Endothelial cell of umbilical vein (primary cell): ENCODE measurements at regions not wholly inside any gene's neighbourhood (a gene's known extent, or its start where the extent isn't known, plus 50 kb on each side); places are given as distances from the start of the nearest gene placed in this dataset.

Experiments used
- BruUV-seq: library from RNA; stranded (reverse); fragments of 400-500 nt; replicated peaks from 2 replicates; lab custom pipeline; 2021; lab: Mats Ljungman, UMichigan
- CTCF ChIA-PET: fragments of 300-600, 350-600 bp; sonication (Branson Sonifier 250); formaldehyde crosslinking; loops from one replicate; lab custom pipeline; 2021; ENCODE audit warnings: antibody characterized with exemption, inconsistent platforms; lab: Charles Lee
- POLR2A ChIA-PET: fragments of 300-600, 350-600 bp; sonication (Branson Sonifier 250); formaldehyde crosslinking; loops from one replicate; lab custom pipeline; 2021; ENCODE audit warnings: antibody characterized with exemption, inconsistent platforms; lab: Charles Lee
- DNase-seq: peaks from one replicate; pipeline ENCODE4 v3.0.0-alpha.2; 2011; ENCODE audit warnings: low read depth, low spot score
- FAIRE-seq: peaks from 2 replicates; lab custom pipeline; 2011; peaks lifted over from hg19 to GRCh38; lab: Jason Lieb, UNC
- H2AFZ ChIP-seq: 2 replicates; pipeline ENCODE4 v1.6.0; 2012; ENCODE audit warnings: low read depth, low read length, control low read depth, inconsistent platforms
- H3K27ac ChIP-seq: 2 replicates; pipeline ENCODE4 v1.5.1; 2011; ENCODE audit warnings: low read depth, mild to moderate bottlenecking, control low read depth, low read length, moderate library complexity; ENCODE audit not compliant: insufficient read depth
- H3K27me3 ChIP-seq, 2 experiments: 2 replicates each; pipeline versions ENCODE4 v1.6.0 to v1.6.1; 2011; ENCODE audit warnings: low read length in 2 of 2, mixed read lengths in 1 of 2; ENCODE audit not compliant: control insufficient read depth in 2 of 2, insufficient read depth in 2 of 2
- H3K36me3 ChIP-seq, 2 experiments: 2 replicates in 1 of 2; 3 replicates in 1 of 2; pipeline ENCODE4 v1.5.1; 2011; ENCODE audit warnings: low read length in 2 of 2, mild to moderate bottlenecking in 1 of 2, moderate library complexity in 1 of 2; ENCODE audit not compliant: control insufficient read depth in 2 of 2, insufficient read depth in 2 of 2; ENCODE audit errors: extremely low read depth in 1 of 2
- H3K4me1 ChIP-seq: 3 replicates; pipeline ENCODE4 v1.5.1; 2011; ENCODE audit warnings: mild to moderate bottlenecking, low read length; ENCODE audit not compliant: control insufficient read depth, insufficient read depth; ENCODE audit errors: extremely low read depth
- H3K4me2 ChIP-seq: 2 replicates; pipeline ENCODE4 v1.6.1; 2011; ENCODE audit warnings: low read length, control low read depth, mixed read lengths; ENCODE audit not compliant: insufficient read depth
- H3K4me3 ChIP-seq, 3 experiments: fragments of 200-600 bp in 1 of 3; sonication (generic), shearing (Covaris generic) in 1 of 3; replicated peaks in 1 of 3; 2 replicates each; pipeline ENCODE4 v1.5.1; 2011 to 2016; ENCODE audit warnings: control low read depth in 3 of 3, low read length in 3 of 3, mild to moderate bottlenecking in 2 of 3, inconsistent platforms in 1 of 3, low read depth in 1 of 3, moderate library complexity in 1 of 3; ENCODE audit not compliant: insufficient read depth in 1 of 3
- H3K79me2 ChIP-seq: 2 replicates; pipeline ENCODE4 v1.6.0; 2012; ENCODE audit warnings: low read length, inconsistent platforms; ENCODE audit not compliant: control insufficient read depth, insufficient read depth
- H3K9ac ChIP-seq: replicated peaks from 2 replicates; pipeline ENCODE3; 2011; ENCODE audit warnings: low read length, control low read depth; ENCODE audit not compliant: insufficient read depth; ENCODE audit errors: extremely low read depth
- H3K9me1 ChIP-seq: replicated peaks from 3 replicates; pipeline ENCODE4 v1.6.0; 2011; ENCODE audit warnings: mild to moderate bottlenecking, low read length; ENCODE audit not compliant: control insufficient read depth, insufficient read depth; ENCODE audit errors: extremely low read depth
- H3K9me3 ChIP-seq: replicated peaks from 2 replicates; pipeline ENCODE4 v1.5.1; 2012; ENCODE audit warnings: low read length, inconsistent platforms; ENCODE audit not compliant: control insufficient read depth, insufficient read depth
- H4K20me1 ChIP-seq: replicated peaks from 2 replicates; pipeline ENCODE3; 2011; ENCODE audit warnings: mild to moderate bottlenecking, low read length; ENCODE audit not compliant: control insufficient read depth, insufficient read depth; ENCODE audit errors: extremely low read depth
- EZH2 ChIP-seq: IDR thresholded peaks from 2 replicates; pipeline ENCODE4 v1.6.1; 2012; ENCODE audit warnings: borderline replicate concordance, low read depth, mild to moderate bottlenecking, moderate library complexity, low read length, inconsistent platforms; ENCODE audit not compliant: severe bottlenecking
- FOS ChIP-seq: IDR thresholded peaks from 2 replicates; pipeline ENCODE4 v1.6.1; 2011; ENCODE audit warnings: mild to moderate bottlenecking, low read length, moderate library complexity, borderline replicate concordance; ENCODE audit not compliant: insufficient read depth
- GATA2 ChIP-seq: IDR thresholded peaks from 2 replicates; pipeline ENCODE4 v1.7.0; 2011; ENCODE audit warnings: low read depth, mild to moderate bottlenecking, moderate library complexity, mixed read lengths, low read length; ENCODE audit not compliant: insufficient read length, insufficient read depth
- JUN ChIP-seq: IDR thresholded peaks from 2 replicates; pipeline ENCODE4 v1.6.1; 2011; ENCODE audit warnings: borderline replicate concordance, low read depth; ENCODE audit not compliant: insufficient read length, insufficient read depth
- MYC ChIP-seq: IDR thresholded peaks from one replicate; pipeline ENCODE4 v1.6.1; 2011; ENCODE audit warnings: mild to moderate bottlenecking, low read depth, low read length
- POLR2A ChIP-seq: IDR thresholded peaks from 2 replicates; pipeline ENCODE4 v1.6.1; 2012; ENCODE audit warnings: low read depth, mild to moderate bottlenecking, control low read depth, low read length
- POLR2AphosphoS5 ChIP-seq: IDR thresholded peaks from 2 replicates; pipeline ENCODE4 v1.6.1; 2012; ENCODE audit warnings: low read depth, mild to moderate bottlenecking, control low read depth, low read length, moderate library complexity; ENCODE audit not compliant: insufficient read depth
- dilution Hi-C: fragments of 300-500 bp; cut with MboI; formaldehyde crosslinking; loops from one replicate; pipeline ENCODE4 v1.15.0; 2019; ENCODE audit warnings: low sequenced_read_pairs; ENCODE audit not compliant: extremely low pct_ligation_motif_present
- intact Hi-C: fragments of 100-400 bp; cut with micrococcal nuclease; formaldehyde crosslinking; loops from one replicate; pipeline ENCODE4 v1.10.0; 2022
- TF ChIP-seq, protein P1 (sequence below): IDR thresholded peaks from 2 replicates; pipeline ENCODE4 v1.6.1; 2011; ENCODE audit not compliant: insufficient read depth, insufficient read length
- TF ChIP-seq, protein P2 (sequence below), 2 donors: IDR thresholded peaks; 1 replicate in 1 of 2; 2 replicates in 1 of 2; pipeline ENCODE4 v1.5.1; 2011; ENCODE audit warnings: low read length in 2 of 2, mild to moderate bottlenecking in 2 of 2, moderate library complexity in 2 of 2, control low read depth in 1 of 2, inconsistent platforms in 1 of 2, low read depth in 1 of 2; ENCODE audit not compliant: insufficient read depth in 1 of 2; ENCODE audit errors: extremely low read depth in 1 of 2

DNA sequence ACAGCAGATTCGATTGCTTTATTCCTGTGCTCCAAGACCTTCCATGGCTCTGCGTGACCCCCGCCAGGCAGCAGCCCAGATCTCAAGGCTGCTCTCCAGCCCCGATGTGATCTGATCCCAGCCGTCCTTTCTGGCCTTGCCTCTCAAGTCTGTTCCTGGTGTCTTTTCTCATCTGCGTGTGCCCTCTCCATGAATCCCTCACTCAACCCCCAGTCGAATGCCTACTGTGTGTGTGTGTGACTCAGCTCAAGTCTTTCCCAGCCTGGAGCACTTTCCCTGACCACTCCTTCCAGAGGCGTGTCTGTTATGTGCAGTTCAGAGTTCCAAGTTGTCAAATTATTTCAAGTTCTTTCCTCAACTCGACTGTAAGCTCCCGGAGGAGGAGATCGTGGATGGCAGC is 64.0 kb downstream of the MRM1 start:
- no peaks in the 10 kb centered on the region for H3K4me1 ChIP-seq
- no peak for FAIRE-seq
- no peaks in the 10 kb centered on the region for H3K9me1 ChIP-seq
- H2AFZ ChIP-seq: no peak overlapping the region
- H4K20me1 ChIP-seq: no peaks in the 10 kb centered on the region
- dilution Hi-C loops (loop anchor here (25.0 kb wide), 1 partner anchor 397 kb away; no protein-coding TSS in a partner anchor), intact Hi-C loops (no loop called here)
- DNase-seq: no peak
- no peaks in the 10 kb centered on the region for H3K9me3 ChIP-seq
- no peaks in the 10 kb centered on the region for H3K36me3 ChIP-seq
- no peak overlapping the region for H3K4me2 ChIP-seq
- CTCF ChIA-PET: interaction anchor here (1.3 kb wide), 1 partner anchor 17 kb away, joined by 3 read pairs; no protein-coding TSS in a partner anchor
- no peak for TF ChIP-seq JUN
- TF ChIP-seq, protein P1, sequence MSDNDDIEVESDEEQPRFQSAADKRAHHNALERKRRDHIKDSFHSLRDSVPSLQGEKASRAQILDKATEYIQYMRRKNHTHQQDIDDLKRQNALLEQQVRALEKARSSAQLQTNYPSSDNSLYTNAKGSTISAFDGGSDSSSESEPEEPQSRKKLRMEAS: no peak
- TF ChIP-seq, protein P2, sequence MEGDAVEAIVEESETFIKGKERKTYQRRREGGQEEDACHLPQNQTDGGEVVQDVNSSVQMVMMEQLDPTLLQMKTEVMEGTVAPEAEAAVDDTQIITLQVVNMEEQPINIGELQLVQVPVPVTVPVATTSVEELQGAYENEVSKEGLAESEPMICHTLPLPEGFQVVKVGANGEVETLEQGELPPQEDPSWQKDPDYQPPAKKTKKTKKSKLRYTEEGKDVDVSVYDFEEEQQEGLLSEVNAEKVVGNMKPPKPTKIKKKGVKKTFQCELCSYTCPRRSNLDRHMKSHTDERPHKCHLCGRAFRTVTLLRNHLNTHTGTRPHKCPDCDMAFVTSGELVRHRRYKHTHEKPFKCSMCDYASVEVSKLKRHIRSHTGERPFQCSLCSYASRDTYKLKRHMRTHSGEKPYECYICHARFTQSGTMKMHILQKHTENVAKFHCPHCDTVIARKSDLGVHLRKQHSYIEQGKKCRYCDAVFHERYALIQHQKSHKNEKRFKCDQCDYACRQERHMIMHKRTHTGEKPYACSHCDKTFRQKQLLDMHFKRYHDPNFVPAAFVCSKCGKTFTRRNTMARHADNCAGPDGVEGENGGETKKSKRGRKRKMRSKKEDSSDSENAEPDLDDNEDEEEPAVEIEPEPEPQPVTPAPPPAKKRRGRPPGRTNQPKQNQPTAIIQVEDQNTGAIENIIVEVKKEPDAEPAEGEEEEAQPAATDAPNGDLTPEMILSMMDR (IDR thresholded peaks at IDR 0.05; ENCODE audit: extremely low read depth in 1 of 2, insufficient read depth in 1 of 2, low read depth in 1 of 2, low read length in 2 of 2): no peak
- TF ChIP-seq EZH2: no peak
- no peak for TF ChIP-seq FOS
- no peak for TF ChIP-seq GATA2
- no peak for TF ChIP-seq MYC
- TF ChIP-seq POLR2AphosphoS5: no peak
- no peak for TF ChIP-seq POLR2A
- H3K27me3 ChIP-seq: peaks cover 3 to 5% of the 10 kb centered on the region in 2 experiments
- no TSS peak for BruUV-seq
- no peaks in the 10 kb centered on the region for H3K79me2 ChIP-seq
- H3K9ac ChIP-seq: no peak overlapping the region
- POLR2A ChIA-PET: no interaction called here
- no peak overlapping the region for H3K4me3 ChIP-seq
- no peak overlapping the region for H3K27ac ChIP-seq
